ENCODE measurements at regions not wholly inside any gene's neighbourhood (a gene's known extent, or its start where the extent isn't known, plus 50 kb on each side); places are given as distances from the start of the nearest gene placed in this dataset.
"Not testable (repeated sequence)": the region's sequence is repeated elsewhere in the genome, so short reads cannot be mapped to it uniquely, and the experiment has no call there.

- not testable (repeated sequence) for DNase-seq (ENCODE audit: low read depth)
Measured at GRCh38 chr2:94737736-94738342, 133.4 kb upstream of the TEKT4 start.

- no peak for DNase-seq (ENCODE audit: low read depth)
Measured at GRCh38 chr2:94753466-94753998, 117.7 kb upstream of the TEKT4 start.

GRCh38 chr2:94758546-94758945 lies 112.7 kb upstream of the TEKT4 start:
- DNase-seq (ENCODE audit: low read depth), result no peak

DNA sequence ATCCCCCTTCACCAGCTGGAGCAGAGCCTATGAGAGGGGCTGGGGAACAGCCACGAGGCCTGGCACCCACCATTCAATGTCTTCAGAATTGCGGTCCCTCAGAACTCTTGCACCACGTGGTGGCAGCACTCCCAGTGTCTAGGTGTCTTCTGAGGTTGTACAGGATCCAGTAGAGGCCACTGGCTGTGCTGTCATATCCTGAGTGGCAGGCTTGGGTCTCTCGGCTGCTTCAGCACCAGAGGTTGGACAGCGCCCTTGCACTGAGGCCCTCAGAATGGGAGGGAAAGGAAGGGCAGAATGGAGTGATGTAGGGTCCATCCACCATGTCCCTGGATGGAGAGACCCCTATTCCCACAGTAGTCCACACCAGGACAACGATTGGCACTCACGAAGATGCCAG lies 112.0 kb upstream of the TEKT4 start:
- DNase-seq (ENCODE audit: low read depth), result no peak

DNA sequence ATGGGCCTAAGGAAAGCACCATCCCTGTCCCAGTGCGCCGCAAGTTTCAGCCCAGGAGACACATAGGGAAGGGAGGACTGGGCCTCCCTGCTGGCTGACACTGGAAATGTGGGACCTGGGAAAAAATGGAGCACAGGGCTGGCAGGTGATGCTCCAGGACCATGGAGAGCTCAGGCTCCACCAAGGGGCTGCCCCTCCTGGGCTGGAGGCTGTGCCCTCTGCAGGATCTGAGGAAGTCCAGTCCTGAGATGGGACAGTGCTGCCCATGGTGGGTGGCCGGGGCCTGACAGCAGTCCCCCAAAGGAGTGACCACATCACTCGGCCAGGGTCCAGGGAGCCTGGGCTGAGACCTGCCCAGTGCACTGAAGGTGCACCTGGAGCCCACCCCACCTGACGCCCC lies 108.6 kb upstream of the TEKT4 start:
- peak; percentile 4 for DNase-seq (ENCODE audit: low read depth)

- DNase-seq (ENCODE audit: low read depth), result no peak
Measured at GRCh38 chr2:94763318-94763717, 107.9 kb upstream of the TEKT4 start.

DNA sequence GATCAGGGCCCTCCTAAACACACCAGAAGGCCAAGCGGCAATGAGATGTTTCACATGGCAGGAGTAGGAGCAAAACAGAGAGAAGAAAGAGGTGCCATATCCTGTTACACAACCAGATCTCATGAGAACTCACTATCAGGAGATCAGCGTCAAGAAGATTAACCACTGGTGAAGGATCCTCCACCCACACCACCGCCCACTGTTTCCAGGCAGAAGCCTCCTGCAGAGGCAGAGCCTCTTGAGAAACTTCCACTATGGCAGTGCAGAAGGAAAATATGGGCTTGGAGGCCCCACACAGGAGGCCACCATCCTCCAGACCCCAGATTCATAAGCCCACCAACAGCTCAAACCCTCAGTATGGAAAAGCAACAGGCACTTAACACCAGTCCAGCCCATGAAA lies 106.9 kb upstream of the TEKT4 start:
- DNase-seq (ENCODE audit: low read depth), result not testable (repeated sequence)

- DNase-seq (ENCODE audit: low read depth), result no peak
Measured at GRCh38 chr2:94767336-94767735, 103.9 kb upstream of the TEKT4 start.

GRCh38 chr2:94769733-94770132 lies 101.5 kb upstream of the TEKT4 start:
- no peak for DNase-seq (ENCODE audit: low read depth)

- no peak for DNase-seq (ENCODE audit: low read depth)
Measured at GRCh38 chr2:94774851-94775250, 96.4 kb upstream of the TEKT4 start.

- no peak for DNase-seq (ENCODE audit: low read depth)
Measured at GRCh38 chr2:94776036-94776435, 95.2 kb upstream of the TEKT4 start.

- not testable (repeated sequence) for DNase-seq (ENCODE audit: low read depth)
Measured at GRCh38 chr2:94785105-94785504, 86.1 kb upstream of the TEKT4 start.

GRCh38 chr2:94786424-94786823 lies 84.8 kb upstream of the TEKT4 start:
- not testable (repeated sequence) for DNase-seq (ENCODE audit: low read depth)

- not testable (repeated sequence) for DNase-seq (ENCODE audit: low read depth)
Measured at GRCh38 chr2:94790169-94790568, 81.1 kb upstream of the TEKT4 start.

GRCh38 chr2:94797235-94797634 lies 74.0 kb upstream of the TEKT4 start:
- not testable (repeated sequence) for DNase-seq (ENCODE audit: low read depth)
